Right hindlimb (tissue), 1 donor: ENCODE measurements at regions not wholly inside any gene's neighbourhood (a gene's known extent, or its start where the extent isn't known, plus 50 kb on each side); places are given as distances from the start of the nearest gene placed in this dataset.
A peak's percentile ranks its signal among the peaks of the same experiment; 100 is the strongest.

Source experiments
- DNase-seq: peaks from one replicate; pipeline ENCODE4 v3.0.0-alpha.2; 2018

- no peak for DNase-seq
These were observed 195.4 kb upstream of the ARL4C start for GRCh38 chr2:234691968-234692955.

- DNase-seq, result no peak
These were observed 194.3 kb upstream of the ARL4C start for GRCh38 chr2:234691214-234691575.

- DNase-seq, result peak; percentile 59
These were observed 193.8 kb upstream of the ARL4C start for GRCh38 chr2:234690569-234691213.

DNA sequence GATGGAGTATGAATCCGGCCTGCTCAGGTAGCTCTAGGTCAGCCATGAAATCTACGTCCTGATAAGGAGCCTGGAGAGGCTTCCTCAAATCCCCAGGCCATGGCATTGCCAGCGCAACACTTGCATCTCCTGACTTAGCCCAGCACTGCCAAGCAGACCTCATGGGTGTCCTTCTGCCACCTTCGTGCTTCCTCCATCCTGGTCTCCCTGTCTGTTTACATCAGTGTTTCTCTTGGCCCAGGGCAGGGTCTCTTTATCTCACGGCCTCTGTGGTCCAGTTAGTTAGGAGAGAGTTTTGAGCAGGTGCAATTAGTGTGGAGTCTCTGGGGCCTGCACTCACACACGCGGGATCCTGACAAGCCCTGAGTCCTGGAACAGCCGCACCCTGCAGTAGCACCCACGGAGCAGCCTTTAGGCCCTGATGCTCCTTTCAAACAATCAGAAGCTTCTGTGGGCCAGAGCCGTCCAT lies 193.1 kb upstream of the ARL4C start:
- no peak for DNase-seq

DNA sequence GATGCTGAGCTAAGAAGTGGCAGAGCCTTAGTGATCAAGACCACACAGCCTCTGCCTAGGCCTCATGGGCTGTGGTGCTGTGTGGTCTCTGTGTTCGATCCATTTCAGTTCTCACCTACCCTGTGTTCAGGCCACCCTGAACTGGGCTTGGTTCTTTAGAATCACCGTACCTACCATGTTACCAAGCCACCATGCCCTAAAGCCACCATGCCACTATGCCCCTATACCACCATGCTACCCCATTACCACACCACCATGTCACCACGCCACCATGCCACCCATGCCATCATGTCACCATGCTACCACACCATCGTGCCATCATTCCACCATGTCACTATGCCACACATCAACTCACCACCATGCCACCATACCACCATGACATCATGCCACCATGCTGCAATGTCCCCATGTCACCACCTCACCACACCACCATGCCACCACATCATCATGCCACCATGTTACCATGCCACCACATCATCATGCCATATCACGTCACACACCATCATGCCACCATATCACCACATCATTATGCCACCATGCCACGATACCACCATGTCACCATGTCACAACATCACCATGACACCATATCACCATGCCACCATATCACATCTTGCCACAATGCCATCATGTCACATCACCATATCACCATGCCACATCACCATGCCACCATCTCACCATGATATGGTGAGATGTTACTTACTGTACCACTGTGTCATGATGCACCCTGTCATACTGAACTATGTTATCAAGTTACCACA lies 191.0 kb upstream of the ARL4C start:
- DNase-seq, result no peak

- DNase-seq, result no peak
These were observed 189.4 kb upstream of the ARL4C start for GRCh38 chr2:234686088-234686890.

DNA sequence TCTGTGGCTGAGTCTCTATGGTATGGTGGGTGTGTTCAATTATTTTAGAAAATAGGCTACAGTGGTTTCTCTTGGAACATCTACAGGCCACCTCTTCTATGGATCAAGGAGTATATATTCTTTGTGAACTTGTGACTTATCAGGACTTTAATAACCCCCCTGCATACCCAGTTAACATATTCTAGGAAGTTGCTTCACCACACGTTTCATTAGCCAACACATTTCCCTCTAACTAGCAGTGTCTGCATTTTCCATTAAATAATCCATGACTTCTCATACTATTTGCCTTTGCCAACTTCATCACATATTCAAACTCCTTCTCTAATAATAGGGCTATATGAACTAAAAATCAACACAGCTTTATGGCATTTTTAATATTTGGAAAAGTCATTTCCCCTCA lies 187.6 kb upstream of the ARL4C start:
- DNase-seq, result no peak

GRCh38 chr2:234683950-234684349 lies 187.1 kb upstream of the ARL4C start:
- DNase-seq, result no peak

DNA sequence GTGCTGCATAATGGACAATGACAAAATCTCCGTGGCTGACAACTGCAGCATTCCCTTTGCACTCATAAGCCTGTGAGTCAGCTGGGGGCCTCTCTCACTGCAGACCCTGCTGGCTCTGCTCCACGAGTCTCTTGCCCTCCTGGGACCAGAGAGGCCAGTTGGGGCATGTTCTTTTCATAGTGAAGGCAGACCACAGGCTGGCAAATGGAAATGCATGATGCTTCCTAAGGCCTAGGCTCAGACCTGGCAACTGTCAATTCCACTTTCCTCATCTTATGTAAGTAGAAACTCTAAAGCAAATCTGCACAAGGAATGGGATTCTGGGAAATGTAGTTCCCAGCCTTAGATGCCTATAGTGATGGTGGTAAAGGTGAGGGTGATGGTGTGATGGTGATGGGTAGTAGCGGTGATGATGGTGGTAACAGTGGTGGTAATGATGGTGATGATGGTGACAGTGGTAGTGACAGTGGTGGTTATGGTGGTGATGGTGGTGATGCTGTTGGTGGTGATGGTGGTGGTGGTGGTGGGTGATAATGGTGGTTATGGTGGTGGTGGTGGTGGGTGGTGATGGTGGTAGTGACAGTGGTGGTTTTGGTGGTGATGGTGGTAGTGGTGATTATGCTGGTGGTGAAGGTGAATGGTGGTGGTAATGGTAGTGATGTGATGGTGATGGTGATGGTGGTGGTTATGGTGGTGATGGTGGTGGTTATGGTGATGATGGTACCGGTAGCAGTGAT lies 185.8 kb upstream of the ARL4C start:
- DNase-seq, result no peak

DNA sequence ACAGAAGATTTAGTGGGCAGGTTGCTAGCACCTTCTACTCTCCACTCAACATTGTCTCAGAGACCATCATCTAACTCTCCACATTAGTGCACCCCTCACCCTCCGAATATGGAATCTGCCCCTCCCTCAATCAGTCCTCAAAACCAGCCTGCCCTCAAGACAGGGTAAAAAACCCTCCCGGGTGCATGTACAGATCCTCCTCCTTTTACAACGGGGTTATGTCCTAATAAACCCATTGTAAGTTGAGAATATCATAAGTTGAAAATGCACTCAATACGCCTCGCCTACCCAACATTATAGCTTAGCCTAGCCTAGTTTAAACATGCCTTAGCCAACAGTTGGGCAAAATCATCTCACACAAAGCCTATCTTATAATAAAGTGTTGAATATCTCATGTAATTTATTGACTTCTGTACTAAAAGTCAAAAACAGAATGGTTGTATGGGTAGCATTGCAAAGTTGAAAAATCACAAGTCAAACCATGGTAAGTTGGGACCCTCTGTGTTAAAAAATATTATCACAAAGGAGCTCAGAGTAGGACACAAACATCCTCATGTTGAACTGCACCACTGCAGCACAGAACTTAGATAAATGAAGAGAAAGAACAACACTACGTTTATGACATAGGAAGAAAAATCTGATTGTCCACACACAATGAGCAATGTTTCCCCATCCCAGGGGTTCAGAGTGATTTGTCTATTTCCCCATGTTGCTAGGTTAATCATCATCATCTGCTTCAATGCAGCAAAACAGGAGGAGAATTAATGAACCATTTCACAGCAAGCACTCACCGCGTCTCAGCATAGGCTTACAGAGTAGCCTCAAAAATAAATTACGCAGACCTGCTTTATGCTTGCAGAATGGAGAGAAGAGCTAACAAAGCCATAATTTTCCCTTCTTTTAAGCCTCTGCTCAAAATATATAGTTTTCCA lies 184.1 kb upstream of the ARL4C start:
- no peak for DNase-seq

DNA sequence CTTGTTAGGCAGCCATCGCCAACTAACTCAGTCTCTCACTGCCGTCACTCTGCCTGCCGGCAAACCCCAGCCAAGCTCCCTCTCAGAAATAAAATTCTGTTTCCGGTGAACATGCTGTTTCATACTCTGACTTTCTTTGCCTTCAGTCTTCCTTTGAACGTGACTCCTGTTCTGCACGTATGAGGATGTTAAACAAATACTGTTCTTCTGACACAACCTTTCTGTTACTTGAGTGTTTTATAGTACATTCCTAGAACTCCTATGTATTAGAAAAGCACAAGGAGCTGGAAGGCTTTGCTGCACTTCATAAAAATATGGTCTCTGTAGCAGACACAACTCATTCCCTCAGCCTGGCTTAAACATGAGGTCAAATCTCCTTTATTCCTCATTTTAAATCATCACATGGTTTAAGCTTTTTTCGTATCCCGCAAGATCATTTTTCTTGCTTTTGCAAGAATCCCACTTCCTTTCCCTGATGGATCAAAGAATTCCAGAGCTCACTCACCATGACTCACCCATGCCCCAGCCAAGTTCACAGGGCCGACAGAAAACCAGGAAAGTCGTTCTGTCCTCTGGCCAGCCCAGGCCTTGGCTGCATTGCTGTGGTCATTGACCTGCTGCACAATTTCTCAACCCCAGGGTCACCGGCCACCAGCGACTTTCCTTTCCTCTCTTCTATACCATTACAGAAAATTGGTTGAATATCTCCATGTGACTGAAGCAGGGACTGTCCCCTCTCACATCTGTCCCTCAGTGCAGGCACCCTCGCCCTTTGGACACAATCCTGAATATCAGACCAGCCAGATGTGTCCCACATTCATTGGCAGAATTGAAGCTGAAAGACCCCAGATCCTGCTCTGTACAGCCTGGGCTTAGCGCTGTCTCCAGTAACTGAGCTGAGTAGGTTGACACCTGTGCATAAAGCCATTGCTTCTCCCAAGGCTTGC lies 183.1 kb upstream of the ARL4C start:
- peak; percentile 74 for DNase-seq

DNA sequence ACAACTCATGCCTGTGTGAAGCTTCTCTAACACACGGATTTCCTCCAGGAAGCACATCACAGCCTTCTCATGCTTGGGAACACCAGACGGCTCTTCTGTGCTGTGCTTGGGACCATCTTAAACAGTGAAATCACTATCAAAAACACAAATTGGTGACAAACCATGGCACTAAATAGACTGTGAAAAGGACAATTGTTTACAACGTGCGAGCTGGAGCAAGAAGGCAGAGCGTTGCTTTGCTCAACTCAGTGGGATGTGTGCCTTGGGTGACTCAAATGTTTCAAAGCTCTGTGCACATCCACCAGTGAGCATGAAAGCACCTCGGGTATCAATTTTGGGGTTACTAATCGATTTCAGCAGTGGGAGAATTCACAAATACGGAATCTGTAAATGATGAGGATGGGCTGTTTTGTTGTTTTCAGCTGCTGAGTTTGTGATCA lies 182.4 kb upstream of the ARL4C start:
- no peak for DNase-seq

GRCh38 chr2:234678711-234679110 lies 181.8 kb upstream of the ARL4C start:
- DNase-seq, result no peak

GRCh38 chr2:234677758-234678538 lies 181.1 kb upstream of the ARL4C start:
- no peak for DNase-seq

- no peak for DNase-seq
These were observed 180.0 kb upstream of the ARL4C start for GRCh38 chr2:234676783-234677450.

DNA sequence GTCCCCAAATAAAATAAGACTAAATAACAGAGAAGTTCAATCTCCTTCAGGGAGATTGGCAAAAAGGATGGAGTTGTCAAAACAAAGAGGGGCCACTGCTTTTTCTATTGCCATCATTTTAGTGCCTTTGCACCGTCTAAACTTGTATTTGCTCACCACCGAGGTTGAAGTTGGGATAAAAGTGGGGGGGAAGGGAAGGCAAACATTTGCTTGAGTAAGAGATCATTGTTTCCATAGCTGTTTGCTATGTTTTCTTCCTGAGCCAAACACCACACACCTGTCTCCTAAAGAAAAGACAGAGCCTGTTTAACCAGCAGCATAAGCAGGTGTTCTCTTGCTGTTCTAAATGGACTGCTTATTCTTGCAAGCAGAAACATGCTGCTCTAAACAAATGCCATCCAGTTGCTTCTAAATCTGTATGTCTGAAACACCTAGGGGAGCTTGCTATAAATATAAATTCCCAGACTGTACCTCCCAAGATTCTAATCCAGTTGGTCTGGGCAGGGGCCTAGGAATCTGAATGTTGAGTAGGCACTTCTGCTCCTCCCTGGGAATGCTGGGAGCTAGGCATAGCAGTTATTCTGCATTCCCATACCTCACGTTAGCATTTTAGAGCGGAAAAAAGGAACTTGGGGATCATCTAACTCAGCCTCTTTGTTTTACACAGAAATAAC lies 179.4 kb upstream of the ARL4C start:
- DNase-seq, result no peak

GRCh38 chr2:234674781-234675201 lies 177.9 kb upstream of the ARL4C start:
- DNase-seq, result no peak
